ENCODE measurements at regions not wholly inside any gene's neighbourhood (a gene's known extent, or its start where the extent isn't known, plus 50 kb on each side); places are given as distances from the start of the nearest gene placed in this dataset.

DNA sequence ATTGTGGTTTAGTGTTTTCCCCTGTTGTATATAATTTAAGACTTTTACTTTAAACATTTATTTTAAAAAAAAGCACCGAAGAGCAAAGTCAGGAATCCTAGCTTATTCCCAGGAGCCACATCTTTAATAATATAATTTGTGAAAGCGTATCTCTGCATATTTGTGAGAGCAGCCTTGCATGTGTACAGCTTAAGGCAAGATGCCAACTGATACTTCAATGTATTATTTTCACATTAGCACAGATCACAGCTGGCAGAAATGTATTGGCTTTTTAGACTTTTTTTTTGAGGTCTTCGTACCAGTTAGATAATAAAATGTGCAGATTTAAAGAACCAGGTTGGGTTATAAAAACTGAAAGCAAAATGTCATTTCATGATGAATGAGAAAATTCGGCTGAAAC is 845.7 kb upstream of the POT1 start:
- no peaks in the 10 kb centered on the region for H3K4me1 ChIP-seq (ENCODE audit: control insufficient read depth, extremely low read depth, insufficient read depth, low read length)
- TF ChIP-seq, protein P1, sequence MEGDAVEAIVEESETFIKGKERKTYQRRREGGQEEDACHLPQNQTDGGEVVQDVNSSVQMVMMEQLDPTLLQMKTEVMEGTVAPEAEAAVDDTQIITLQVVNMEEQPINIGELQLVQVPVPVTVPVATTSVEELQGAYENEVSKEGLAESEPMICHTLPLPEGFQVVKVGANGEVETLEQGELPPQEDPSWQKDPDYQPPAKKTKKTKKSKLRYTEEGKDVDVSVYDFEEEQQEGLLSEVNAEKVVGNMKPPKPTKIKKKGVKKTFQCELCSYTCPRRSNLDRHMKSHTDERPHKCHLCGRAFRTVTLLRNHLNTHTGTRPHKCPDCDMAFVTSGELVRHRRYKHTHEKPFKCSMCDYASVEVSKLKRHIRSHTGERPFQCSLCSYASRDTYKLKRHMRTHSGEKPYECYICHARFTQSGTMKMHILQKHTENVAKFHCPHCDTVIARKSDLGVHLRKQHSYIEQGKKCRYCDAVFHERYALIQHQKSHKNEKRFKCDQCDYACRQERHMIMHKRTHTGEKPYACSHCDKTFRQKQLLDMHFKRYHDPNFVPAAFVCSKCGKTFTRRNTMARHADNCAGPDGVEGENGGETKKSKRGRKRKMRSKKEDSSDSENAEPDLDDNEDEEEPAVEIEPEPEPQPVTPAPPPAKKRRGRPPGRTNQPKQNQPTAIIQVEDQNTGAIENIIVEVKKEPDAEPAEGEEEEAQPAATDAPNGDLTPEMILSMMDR (optimal IDR thresholded peaks at IDR 0.05 in 1 of 3, IDR thresholded peaks at IDR 0.05 in 1 of 3, conservative IDR thresholded peaks at IDR 0.05 in 1 of 3; ENCODE audit: extremely low read depth in 1 of 3, insufficient read depth in 2 of 3, low read length in 3 of 3), result no peak
- TF ChIP-seq EZH2 (IDR thresholded peaks at IDR 0.05; ENCODE audit: low read length), result no peak
- H3K9me3 ChIP-seq (ENCODE audit: control insufficient read depth, low read depth, low read length), result no peaks in the 10 kb centered on the region
- no peaks in the 10 kb centered on the region for H4K20me1 ChIP-seq (ENCODE audit: control insufficient read depth, extremely low read depth, insufficient read depth, low read length)
- H3K9ac ChIP-seq (ENCODE audit: control insufficient read depth, extremely low read depth, insufficient read depth, low read length), result no peak overlapping the region
- no peak overlapping the region for H2AFZ ChIP-seq (ENCODE audit: control insufficient read depth, low read length)
- DNase-seq (ENCODE audit: low read depth, low spot score), result no peak
- H3K9me1 ChIP-seq (ENCODE audit: control insufficient read depth, extremely low read depth, insufficient read depth, low read length), result no peaks in the 10 kb centered on the region
- no peaks in the 10 kb centered on the region for H3K27me3 ChIP-seq (ENCODE audit: control insufficient read depth, extremely low read depth, insufficient read depth, low read length)
- no peak for FAIRE-seq
- H3K79me2 ChIP-seq (ENCODE audit: control insufficient read depth, insufficient read depth, low read length), result no peaks in the 10 kb centered on the region
- no peak overlapping the region for H3K4me3 ChIP-seq (ENCODE audit: control insufficient read depth in 2 of 3, extremely low read depth in 1 of 3, insufficient read depth in 2 of 3, low read depth in 1 of 3, low read length in 3 of 3)
- no peak overlapping the region for H3K4me2 ChIP-seq (ENCODE audit: control insufficient read depth, extremely low read depth, insufficient read depth, low read depth, low read length)
- dilution Hi-C loops (cut with MboI; ENCODE audit: extremely low pct_ligation_motif_present, low sequenced_read_pairs), result no loop called here
- H3K27ac ChIP-seq (ENCODE audit: control insufficient read depth, insufficient read depth, low read length), result no peak overlapping the region
- H3K36me3 ChIP-seq (ENCODE audit: control insufficient read depth in 2 of 2, extremely low read depth in 1 of 2, insufficient read depth in 2 of 2, low read length in 2 of 2), result no peaks in the 10 kb centered on the region

DNA sequence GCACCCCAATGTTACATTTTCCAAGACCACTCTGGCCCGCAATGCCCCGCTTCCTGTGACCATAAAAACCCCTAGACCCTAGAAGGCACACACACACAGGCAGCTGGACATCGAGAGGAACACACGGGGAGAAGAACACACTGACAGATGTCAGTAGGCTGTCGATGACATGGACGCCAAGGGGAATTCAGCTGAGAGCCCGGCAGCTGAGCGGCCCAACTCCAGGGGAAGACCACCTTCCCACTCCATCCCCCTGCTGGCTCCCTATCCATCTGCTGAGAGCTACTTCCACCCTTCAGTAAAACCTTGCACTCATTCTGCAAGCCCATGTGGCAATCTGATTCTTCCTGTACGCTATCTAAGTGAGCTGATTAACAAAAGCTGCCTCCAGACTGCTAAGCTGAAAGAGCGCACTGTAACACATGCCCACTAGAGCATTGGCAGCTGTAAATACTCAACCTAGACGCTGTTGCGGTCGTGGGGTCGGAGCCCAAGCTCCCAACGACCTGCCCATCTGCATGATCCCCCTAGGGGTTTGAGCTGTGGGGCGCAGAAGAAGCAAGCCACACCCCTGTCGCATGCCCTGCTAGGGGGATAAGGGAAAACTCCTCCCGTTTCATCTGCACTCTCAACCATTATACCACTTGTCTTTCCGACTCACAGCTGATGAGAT is 843.6 kb upstream of the POT1 start:
- dilution Hi-C loops (cut with MboI; ENCODE audit: extremely low pct_ligation_motif_present, low sequenced_read_pairs), result no loop called here
- no peaks in the 10 kb centered on the region for H3K27me3 ChIP-seq (ENCODE audit: control insufficient read depth, extremely low read depth, insufficient read depth, low read length)
- no peak overlapping the region for H2AFZ ChIP-seq (ENCODE audit: control insufficient read depth, low read length)
- FAIRE-seq (no peak), DNase-seq (ENCODE audit: low read depth, low spot score) (no peak)
- H3K4me2 ChIP-seq (ENCODE audit: control insufficient read depth, extremely low read depth, insufficient read depth, low read depth, low read length), result no peak overlapping the region
- H3K9me1 ChIP-seq (ENCODE audit: control insufficient read depth, extremely low read depth, insufficient read depth, low read length), result no peaks in the 10 kb centered on the region
- no peaks in the 10 kb centered on the region for H3K9me3 ChIP-seq (ENCODE audit: control insufficient read depth, low read depth, low read length)
- H3K4me3 ChIP-seq (ENCODE audit: control insufficient read depth in 2 of 3, extremely low read depth in 1 of 3, insufficient read depth in 2 of 3, low read depth in 1 of 3, low read length in 3 of 3), result no peak overlapping the region
- H3K79me2 ChIP-seq (ENCODE audit: control insufficient read depth, insufficient read depth, low read length), result no peaks in the 10 kb centered on the region
- no peak for TF ChIP-seq EZH2 (IDR thresholded peaks at IDR 0.05; ENCODE audit: low read length)
- TF ChIP-seq, protein P1 (optimal IDR thresholded peaks at IDR 0.05 in 1 of 3, IDR thresholded peaks at IDR 0.05 in 1 of 3, conservative IDR thresholded peaks at IDR 0.05 in 1 of 3; ENCODE audit: extremely low read depth in 1 of 3, insufficient read depth in 2 of 3, low read length in 3 of 3), result no peak
- no peaks in the 10 kb centered on the region for H4K20me1 ChIP-seq (ENCODE audit: control insufficient read depth, extremely low read depth, insufficient read depth, low read length)
- no peak overlapping the region for H3K9ac ChIP-seq (ENCODE audit: control insufficient read depth, extremely low read depth, insufficient read depth, low read length)
- no peaks in the 10 kb centered on the region for H3K4me1 ChIP-seq (ENCODE audit: control insufficient read depth, extremely low read depth, insufficient read depth, low read length)
- no peak overlapping the region for H3K27ac ChIP-seq (ENCODE audit: control insufficient read depth, insufficient read depth, low read length)
- H3K36me3 ChIP-seq (ENCODE audit: control insufficient read depth in 2 of 2, extremely low read depth in 1 of 2, insufficient read depth in 2 of 2, low read length in 2 of 2), result no peaks in the 10 kb centered on the region

Measured in keratinocyte (primary cell).